ENCODE measurements at regions not wholly inside any gene's neighbourhood (a gene's known extent, or its start where the extent isn't known, plus 50 kb on each side); places are given as distances from the start of the nearest gene placed in this dataset.

DNA sequence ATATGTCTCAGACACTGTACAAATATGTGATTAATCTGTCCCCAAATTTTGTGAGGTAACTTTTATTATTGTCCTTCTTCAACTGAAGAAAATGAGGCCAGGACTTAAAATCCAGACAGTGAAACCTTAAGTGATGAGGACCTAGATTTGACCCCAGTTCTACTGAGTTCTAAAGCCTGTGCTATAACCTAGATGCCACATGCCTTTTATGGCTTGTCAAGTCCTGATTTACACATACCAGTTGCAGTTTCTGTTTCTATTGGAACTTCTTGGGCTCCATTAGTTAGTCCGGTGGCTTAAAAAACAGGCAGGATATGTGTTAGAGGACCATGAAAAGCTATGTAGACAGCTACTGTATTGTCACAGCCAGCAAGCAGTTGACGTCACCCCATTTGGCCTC is 436.5 kb upstream of the KLHL1 start:
- TF ChIP-seq, protein P1, sequence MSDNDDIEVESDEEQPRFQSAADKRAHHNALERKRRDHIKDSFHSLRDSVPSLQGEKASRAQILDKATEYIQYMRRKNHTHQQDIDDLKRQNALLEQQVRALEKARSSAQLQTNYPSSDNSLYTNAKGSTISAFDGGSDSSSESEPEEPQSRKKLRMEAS (IDR thresholded peaks at IDR 0.05; ENCODE audit: low read depth, low read length): no peak
- TF ChIP-seq, protein P2, sequence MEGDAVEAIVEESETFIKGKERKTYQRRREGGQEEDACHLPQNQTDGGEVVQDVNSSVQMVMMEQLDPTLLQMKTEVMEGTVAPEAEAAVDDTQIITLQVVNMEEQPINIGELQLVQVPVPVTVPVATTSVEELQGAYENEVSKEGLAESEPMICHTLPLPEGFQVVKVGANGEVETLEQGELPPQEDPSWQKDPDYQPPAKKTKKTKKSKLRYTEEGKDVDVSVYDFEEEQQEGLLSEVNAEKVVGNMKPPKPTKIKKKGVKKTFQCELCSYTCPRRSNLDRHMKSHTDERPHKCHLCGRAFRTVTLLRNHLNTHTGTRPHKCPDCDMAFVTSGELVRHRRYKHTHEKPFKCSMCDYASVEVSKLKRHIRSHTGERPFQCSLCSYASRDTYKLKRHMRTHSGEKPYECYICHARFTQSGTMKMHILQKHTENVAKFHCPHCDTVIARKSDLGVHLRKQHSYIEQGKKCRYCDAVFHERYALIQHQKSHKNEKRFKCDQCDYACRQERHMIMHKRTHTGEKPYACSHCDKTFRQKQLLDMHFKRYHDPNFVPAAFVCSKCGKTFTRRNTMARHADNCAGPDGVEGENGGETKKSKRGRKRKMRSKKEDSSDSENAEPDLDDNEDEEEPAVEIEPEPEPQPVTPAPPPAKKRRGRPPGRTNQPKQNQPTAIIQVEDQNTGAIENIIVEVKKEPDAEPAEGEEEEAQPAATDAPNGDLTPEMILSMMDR (IDR thresholded peaks at IDR 0.05; ENCODE audit: low read depth, low read length): no peak
- TF ChIP-seq POLR2A (IDR thresholded peaks at IDR 0.05; ENCODE audit: extremely low read depth, insufficient read length) (no peak), MYC (IDR thresholded peaks at IDR 0.05; ENCODE audit: low read depth, low read length) (no peak)
- H3K4me3 ChIP-seq (ENCODE audit: low read depth, low read length): no peak overlapping the region
- no peak for DNase-seq (ENCODE audit: low read depth)

DNA sequence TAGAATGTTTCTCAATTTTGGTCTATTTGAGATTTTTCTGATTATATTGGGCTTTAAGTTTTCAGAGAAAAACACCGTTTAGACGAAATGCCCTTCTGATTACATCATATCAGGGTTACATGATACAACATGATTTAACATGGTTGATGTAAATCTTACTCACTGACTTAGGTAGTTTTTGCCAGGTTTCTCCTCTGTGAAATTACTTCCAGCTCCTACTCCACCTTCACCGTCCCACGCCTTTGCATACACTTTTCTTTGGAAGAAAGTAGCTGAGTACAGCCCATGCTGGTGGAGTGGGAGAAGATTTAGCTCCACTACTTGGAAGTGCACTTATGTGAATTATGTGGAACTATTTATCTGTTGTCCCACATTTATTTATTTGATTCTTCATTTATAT is 433.2 kb upstream of the KLHL1 start:
- DNase-seq (ENCODE audit: low read depth): no peak
- H3K4me3 ChIP-seq (ENCODE audit: low read depth, low read length): no peak overlapping the region
- no peak for TF ChIP-seq MYC (IDR thresholded peaks at IDR 0.05; ENCODE audit: low read depth, low read length)
- TF ChIP-seq, protein P1 (IDR thresholded peaks at IDR 0.05; ENCODE audit: low read depth, low read length): no peak

DNA sequence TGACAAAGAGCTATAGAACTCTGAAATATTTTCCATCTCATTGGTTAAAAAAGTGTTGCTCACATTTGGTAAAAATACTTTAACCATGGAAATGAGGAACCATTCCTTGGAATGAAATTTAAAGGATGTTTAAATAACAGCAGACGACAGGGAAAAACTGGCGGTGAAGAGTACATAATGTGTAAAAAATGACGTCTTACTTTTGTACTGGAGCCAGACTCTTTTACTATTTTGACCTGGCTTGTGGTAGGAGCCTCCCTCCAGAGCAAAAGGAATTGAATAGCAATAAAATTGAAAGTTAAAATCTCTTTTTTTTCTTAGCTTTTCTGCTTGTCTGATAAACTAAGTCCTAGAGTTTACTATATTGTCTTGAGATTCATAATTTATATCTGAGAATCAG is 426.2 kb upstream of the KLHL1 start:
- TF ChIP-seq MYC (IDR thresholded peaks at IDR 0.05; ENCODE audit: low read depth, low read length): no peak
- TF ChIP-seq POLR2A (IDR thresholded peaks at IDR 0.05; ENCODE audit: extremely low read depth, insufficient read length): no peak
- TF ChIP-seq, protein P1 (IDR thresholded peaks at IDR 0.05; ENCODE audit: low read depth, low read length): no peak
- TF ChIP-seq, protein P2 (IDR thresholded peaks at IDR 0.05; ENCODE audit: low read depth, low read length): no peak
- DNase-seq (ENCODE audit: low read depth): no peak
- H3K4me3 ChIP-seq (ENCODE audit: low read depth, low read length): no peak overlapping the region

DNA sequence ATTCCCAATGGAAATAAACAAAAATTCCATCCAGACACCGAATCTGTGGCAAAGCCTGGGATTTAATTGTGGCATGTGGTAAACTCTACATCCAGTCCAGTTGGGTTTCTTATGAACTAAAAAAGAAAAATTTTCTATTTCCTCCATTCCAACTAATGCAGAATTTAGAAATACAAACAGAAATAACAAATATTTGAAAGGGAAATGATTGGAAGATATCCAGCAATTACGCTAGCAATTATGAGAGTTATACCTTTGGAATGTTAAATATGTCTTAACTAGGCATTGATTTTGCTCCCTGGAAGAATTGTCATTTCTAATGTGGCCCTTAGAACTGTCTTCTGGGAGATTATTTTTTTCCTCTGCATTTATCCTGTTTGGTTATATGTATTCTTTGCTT is 421.4 kb upstream of the KLHL1 start:
- H3K4me3 ChIP-seq (ENCODE audit: low read depth, low read length): no peak overlapping the region
- TF ChIP-seq POLR2A (IDR thresholded peaks at IDR 0.05; ENCODE audit: extremely low read depth, insufficient read length): no peak
- TF ChIP-seq, protein P1 (IDR thresholded peaks at IDR 0.05; ENCODE audit: low read depth, low read length): no peak
- no peak for TF ChIP-seq MYC (IDR thresholded peaks at IDR 0.05; ENCODE audit: low read depth, low read length)
- TF ChIP-seq, protein P2 (IDR thresholded peaks at IDR 0.05; ENCODE audit: low read depth, low read length): no peak
- DNase-seq (ENCODE audit: low read depth): no peak

DNA sequence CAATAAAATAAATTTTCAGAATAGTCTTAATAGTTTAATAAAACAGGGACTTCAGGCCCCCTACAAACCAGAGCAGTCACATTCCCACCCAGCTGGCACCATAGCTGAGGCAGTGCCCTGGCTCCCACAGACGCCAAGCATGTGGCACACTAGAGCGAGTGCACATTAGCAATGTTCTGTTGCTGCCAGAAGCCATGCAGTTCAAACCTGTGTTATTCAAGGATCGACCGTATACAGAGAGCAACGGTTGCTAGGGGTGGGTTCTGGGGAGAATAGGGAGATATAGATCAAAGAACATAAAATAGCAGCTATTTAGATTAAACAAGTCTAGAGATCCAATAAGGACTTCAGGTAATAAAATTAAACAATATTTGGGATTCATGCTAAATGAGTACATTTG is 419.3 kb upstream of the KLHL1 start:
- H3K4me3 ChIP-seq (ENCODE audit: low read depth, low read length): no peak overlapping the region
- TF ChIP-seq MYC (IDR thresholded peaks at IDR 0.05; ENCODE audit: low read depth, low read length): no peak
- TF ChIP-seq, protein P1 (IDR thresholded peaks at IDR 0.05; ENCODE audit: low read depth, low read length): no peak
- TF ChIP-seq, protein P2 (IDR thresholded peaks at IDR 0.05; ENCODE audit: low read depth, low read length): no peak
- no peak for TF ChIP-seq POLR2A (IDR thresholded peaks at IDR 0.05; ENCODE audit: extremely low read depth, insufficient read length)
- no peak for DNase-seq (ENCODE audit: low read depth)

DNA sequence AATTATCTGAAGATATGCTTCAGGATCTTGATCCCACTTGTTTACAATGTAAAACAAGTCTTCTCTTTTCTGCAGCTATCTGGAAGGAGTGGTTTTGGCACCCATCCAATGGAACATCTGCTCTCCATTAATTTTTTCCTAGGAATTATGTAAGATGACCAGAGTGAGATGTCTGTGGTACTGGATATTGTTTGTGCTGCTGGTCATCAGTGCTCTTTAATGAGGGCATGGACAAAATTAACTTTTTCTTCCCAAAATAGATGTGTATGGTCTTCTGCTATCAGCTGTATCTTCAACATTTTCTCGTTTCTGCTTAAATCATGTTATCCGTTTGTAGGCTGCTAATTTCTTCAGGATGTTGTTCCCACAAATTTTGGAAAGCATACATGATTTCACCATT is 415.4 kb upstream of the KLHL1 start:
- DNase-seq (ENCODE audit: low read depth): no peak
- H3K4me3 ChIP-seq (ENCODE audit: low read depth, low read length): no peak overlapping the region
- TF ChIP-seq, protein P2 (IDR thresholded peaks at IDR 0.05; ENCODE audit: low read depth, low read length): no peak
- TF ChIP-seq, protein P1 (IDR thresholded peaks at IDR 0.05; ENCODE audit: low read depth, low read length): no peak
- TF ChIP-seq POLR2A (IDR thresholded peaks at IDR 0.05; ENCODE audit: extremely low read depth, insufficient read length) (no peak), MYC (IDR thresholded peaks at IDR 0.05; ENCODE audit: low read depth, low read length) (no peak)

All from NB4 (cell line).